Fibroblast of mammary gland (primary cell): ENCODE measurements at regions not wholly inside any gene's neighbourhood (a gene's known extent, or its start where the extent isn't known, plus 50 kb on each side); places are given as distances from the start of the nearest gene placed in this dataset.

Experiments
- DNase-seq: peaks from one replicate; pipeline ENCODE4 v3.0.0-alpha.2; 2010; ENCODE audit warnings: low read depth
- H3K4me3 ChIP-seq: 2 replicates; pipeline ENCODE4 v1.5.1; 2011; ENCODE audit warnings: low read depth, mild to moderate bottlenecking, low read length, moderate library complexity; ENCODE audit not compliant: control insufficient read depth
- TF ChIP-seq, protein P1 (sequence below): conservative IDR thresholded peaks from 2 replicates; pipeline ENCODE4 v1.5.1; 2011; ENCODE audit warnings: low read depth, low read length, inconsistent platforms; ENCODE audit not compliant: control insufficient read depth, insufficient read depth

DNA sequence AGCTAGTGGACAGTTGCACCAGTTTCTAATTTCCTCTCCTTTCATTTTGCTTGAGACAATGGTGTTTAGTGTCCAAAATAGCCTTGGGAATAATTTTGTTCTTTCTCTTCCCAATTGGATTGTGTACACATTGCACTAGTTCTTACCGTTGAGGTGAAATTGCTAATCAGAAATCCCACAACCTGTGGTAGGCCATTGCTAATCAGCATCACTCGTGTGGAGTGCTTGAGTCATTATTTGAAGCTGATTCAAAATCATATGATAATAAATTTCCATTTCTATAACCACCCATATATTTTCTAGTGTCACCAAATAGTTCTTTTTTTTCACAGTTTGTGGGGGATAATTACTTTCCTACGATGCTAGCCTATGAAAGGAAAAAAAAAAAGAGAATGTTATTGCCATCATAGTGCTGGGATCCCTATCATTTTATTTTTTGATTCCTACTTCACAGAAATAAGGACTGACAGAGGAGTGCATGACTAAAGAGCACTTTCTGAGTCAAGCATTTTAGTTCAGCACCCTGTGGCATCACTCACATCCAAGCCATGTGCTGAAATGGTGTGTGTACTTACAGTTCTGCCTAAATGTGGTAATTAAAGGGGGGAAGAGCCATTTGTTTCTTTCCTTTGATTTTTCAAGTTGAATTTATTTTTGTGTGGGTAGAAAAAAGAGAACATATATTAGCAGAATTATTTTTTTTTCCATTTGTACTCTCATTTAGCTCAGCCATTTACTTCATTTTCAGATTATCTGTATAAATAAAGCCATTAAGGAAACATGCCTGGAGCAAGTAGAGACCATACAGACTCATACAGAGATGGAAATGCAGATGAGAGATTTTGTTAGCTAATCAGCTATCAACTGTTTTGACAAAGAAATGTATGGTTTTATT is 108.0 kb upstream of the MEIS2 start:
- H3K4me3 ChIP-seq = no peak overlapping the region
- TF ChIP-seq, protein P1, sequence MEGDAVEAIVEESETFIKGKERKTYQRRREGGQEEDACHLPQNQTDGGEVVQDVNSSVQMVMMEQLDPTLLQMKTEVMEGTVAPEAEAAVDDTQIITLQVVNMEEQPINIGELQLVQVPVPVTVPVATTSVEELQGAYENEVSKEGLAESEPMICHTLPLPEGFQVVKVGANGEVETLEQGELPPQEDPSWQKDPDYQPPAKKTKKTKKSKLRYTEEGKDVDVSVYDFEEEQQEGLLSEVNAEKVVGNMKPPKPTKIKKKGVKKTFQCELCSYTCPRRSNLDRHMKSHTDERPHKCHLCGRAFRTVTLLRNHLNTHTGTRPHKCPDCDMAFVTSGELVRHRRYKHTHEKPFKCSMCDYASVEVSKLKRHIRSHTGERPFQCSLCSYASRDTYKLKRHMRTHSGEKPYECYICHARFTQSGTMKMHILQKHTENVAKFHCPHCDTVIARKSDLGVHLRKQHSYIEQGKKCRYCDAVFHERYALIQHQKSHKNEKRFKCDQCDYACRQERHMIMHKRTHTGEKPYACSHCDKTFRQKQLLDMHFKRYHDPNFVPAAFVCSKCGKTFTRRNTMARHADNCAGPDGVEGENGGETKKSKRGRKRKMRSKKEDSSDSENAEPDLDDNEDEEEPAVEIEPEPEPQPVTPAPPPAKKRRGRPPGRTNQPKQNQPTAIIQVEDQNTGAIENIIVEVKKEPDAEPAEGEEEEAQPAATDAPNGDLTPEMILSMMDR = no peak
- DNase-seq = no peak

DNA sequence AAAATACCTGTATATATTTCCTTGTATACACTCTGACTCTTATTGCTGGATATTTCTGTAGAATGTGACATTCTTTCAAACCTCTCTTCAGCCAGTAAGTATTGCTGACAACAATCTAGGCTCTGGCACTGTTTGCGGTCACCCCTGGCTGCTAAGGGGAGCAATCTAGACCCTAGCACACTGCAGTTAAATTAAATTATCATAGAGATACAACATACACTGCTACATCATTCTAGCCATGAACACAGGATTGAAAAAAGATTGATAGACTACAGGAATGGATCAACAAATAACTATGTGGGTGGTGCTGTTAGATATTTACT is 108.7 kb upstream of the MEIS2 start:
- TF ChIP-seq, protein P1 = no peak
- no peak overlapping the region for H3K4me3 ChIP-seq
- DNase-seq = no peak

DNA sequence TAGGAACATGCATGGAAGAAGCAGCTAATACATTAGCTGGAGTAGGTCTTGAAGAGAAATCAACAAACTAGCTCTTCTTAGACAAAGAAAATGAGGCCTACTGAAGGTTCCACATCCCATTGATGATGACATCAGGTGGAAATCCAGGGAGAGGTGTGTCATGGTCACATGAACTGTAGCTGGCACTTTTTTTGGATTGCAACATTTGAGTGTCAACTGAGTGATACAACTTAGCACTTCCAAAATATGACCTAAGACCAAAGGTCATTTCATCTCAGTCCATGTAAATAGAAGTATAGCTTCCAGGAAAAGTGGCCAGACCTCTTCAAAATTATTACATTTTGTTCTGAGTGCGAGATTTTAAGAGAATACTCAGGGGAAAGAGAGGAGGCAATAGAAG is 117.2 kb upstream of the MEIS2 start:
- TF ChIP-seq, protein P1 = no peak
- H3K4me3 ChIP-seq = no peak overlapping the region
- peak; percentile 2 for DNase-seq

DNA sequence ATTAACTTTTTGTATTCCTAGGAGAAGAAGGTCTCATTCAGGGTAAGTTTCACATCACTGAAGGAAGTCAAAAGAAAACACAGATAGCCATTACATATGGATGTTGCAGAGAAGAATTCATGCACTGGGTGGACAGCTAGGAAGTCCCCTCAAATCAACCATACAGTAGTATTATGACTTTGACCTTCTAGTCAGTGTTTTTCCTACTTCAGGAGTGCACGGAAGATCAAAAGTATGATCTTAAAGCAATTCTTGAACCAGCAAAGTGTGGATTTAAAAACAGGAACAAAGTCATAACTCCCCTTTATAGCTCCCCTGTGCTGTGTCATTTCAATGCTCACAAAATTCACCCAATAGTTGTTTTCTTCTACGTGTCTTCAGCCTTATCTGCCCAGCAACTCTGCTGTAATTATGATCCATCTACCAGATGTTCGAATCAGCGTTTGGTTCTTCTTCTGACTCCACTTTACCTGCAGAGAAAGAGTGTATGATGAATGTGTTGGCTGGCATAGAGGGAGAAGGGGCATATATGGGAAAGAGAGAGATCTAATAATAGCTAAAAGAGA is 118.1 kb upstream of the MEIS2 start:
- TF ChIP-seq, protein P1 = no peak
- H3K4me3 ChIP-seq = no peak overlapping the region
- DNase-seq = no peak

DNA sequence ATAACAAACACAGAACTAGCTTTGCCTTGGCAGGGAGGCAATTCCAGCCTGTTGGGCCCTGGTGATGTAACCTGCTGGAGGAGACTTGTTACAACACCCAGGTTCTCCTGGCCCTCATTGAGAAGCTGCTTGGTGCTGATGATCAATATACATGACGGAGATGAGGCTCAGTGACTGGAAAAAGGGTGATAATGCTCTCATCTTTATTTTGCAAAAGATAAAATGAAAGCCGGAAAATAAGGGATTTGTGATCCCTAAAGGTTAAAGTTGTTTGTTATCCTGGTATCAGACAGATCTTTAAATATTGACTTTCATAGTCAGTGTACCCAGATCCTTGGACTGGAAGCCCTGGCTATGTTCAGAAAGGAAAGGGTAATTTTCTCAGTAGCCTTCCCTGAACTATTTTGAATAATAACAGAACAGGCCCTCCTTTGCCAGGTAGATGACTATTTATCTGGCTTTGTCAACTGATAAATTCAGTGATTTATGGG is 118.9 kb upstream of the MEIS2 start:
- TF ChIP-seq, protein P1 = no peak
- H3K4me3 ChIP-seq = no peak overlapping the region
- no peak for DNase-seq

DNA sequence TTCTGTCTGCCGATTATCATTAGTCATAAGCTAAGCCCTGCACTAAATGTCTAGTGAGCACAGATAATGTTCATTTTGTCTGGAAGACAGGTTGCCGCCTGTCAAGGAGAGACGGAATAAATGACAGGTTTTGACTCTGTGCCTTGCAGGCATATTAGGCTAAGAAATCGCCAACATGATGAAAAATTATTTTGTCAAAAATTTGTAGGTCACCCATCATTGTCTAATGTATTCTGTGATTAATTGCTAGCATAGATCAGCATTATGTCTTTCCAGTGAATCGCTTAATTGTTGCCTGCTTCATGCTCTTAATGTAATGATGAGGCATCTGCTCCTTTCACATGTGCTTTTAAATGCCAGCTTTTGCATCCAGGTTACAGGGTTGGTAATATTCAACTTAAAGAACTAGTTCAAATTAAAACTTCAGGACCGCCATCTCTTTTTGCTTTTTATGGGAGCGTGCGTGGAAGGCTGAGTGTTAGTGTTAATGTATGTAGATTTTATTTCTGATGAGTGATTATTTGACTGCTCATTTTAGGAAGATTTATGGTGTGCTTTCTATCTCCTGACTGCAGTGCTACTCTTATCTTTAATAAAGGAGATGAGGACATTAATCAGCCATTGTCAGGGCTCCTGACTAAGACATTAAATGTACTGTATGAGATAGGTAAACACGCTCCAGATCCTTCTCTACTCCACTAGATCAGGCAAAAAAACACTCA is 120.8 kb upstream of the MEIS2 start:
- DNase-seq = no peak
- H3K4me3 ChIP-seq = no peak overlapping the region
- TF ChIP-seq, protein P1 = no peak
